ENCODE measurements at regions not wholly inside any gene's neighbourhood (a gene's known extent, or its start where the extent isn't known, plus 50 kb on each side); places are given as distances from the start of the nearest gene placed in this dataset.

DNA sequence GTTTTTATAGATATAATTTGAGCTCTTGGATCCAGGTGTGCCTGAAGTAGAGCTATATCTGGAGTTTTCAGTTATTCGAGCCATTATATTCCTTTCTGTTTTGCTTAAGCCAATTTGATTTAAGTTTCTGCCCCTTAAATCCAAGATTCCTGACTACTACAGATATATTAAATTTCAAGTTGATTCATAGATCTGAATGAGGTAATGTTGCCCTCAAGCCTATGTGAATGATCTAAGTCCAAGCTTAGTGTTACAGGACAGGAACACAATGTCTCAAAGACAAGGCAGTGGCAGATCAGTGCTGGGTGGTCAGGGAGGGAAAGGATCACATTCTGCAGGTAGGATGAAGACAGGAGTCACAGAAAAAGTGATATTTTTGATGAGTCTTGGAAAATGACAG, 75.7 kb upstream of the CTBP2 start:
- TF ChIP-seq, protein P1, sequence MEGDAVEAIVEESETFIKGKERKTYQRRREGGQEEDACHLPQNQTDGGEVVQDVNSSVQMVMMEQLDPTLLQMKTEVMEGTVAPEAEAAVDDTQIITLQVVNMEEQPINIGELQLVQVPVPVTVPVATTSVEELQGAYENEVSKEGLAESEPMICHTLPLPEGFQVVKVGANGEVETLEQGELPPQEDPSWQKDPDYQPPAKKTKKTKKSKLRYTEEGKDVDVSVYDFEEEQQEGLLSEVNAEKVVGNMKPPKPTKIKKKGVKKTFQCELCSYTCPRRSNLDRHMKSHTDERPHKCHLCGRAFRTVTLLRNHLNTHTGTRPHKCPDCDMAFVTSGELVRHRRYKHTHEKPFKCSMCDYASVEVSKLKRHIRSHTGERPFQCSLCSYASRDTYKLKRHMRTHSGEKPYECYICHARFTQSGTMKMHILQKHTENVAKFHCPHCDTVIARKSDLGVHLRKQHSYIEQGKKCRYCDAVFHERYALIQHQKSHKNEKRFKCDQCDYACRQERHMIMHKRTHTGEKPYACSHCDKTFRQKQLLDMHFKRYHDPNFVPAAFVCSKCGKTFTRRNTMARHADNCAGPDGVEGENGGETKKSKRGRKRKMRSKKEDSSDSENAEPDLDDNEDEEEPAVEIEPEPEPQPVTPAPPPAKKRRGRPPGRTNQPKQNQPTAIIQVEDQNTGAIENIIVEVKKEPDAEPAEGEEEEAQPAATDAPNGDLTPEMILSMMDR (conservative IDR thresholded peaks at IDR 0.05; ENCODE audit: low read length): no peak
- TF ChIP-seq EZH2phosphoT487 (IDR thresholded peaks at IDR 0.05; ENCODE audit: borderline replicate concordance, low read depth, low read length): no peak

Measured in OCI-LY7 (cell line).